GM21381 (cell line): ENCODE measurements at regions not wholly inside any gene's neighbourhood (a gene's known extent, or its start where the extent isn't known, plus 50 kb on each side); places are given as distances from the start of the nearest gene placed in this dataset.

Experiments
- ATAC-seq: cut with Tn5 transposase; IDR thresholded peaks from one replicate; pipeline ENCODE4 v1.9.1; 2021; ENCODE audit warnings: mild to moderate bottlenecking, moderate library complexity; ENCODE audit not compliant: unreplicated experiment

GRCh38 chr15:93298901-93299300 lies 209.9 kb upstream of the RGMA start:
- no peak for ATAC-seq

- no peak for ATAC-seq
These were observed 207.9 kb upstream of the RGMA start for GRCh38 chr15:93296759-93297500.

- no peak for ATAC-seq
These were observed 205.9 kb upstream of the RGMA start for GRCh38 chr15:93294896-93295295.

- no peak for ATAC-seq
These were observed 205.1 kb upstream of the RGMA start for GRCh38 chr15:93294066-93294465.

- no peak for ATAC-seq
These were observed 202.4 kb upstream of the RGMA start for GRCh38 chr15:93291380-93291779.

GRCh38 chr15:93290618-93290946 lies 201.6 kb upstream of the RGMA start:
- no peak for ATAC-seq

- no peak for ATAC-seq
These were observed 201.1 kb upstream of the RGMA start for GRCh38 chr15:93289941-93290617.

- no peak for ATAC-seq
These were observed 199.8 kb upstream of the RGMA start for GRCh38 chr15:93288728-93289294.

- ATAC-seq: no peak
These were observed 197.4 kb upstream of the RGMA start for GRCh38 chr15:93286446-93286845.

- ATAC-seq: no peak
These were observed 194.8 kb upstream of the RGMA start for GRCh38 chr15:93283854-93284253.

- ATAC-seq: no peak
These were observed 193.8 kb upstream of the RGMA start for GRCh38 chr15:93282808-93283207.

- no peak for ATAC-seq
These were observed 189.8 kb upstream of the RGMA start for GRCh38 chr15:93278783-93279182.

- ATAC-seq: no peak
These were observed 189.0 kb upstream of the RGMA start for GRCh38 chr15:93278006-93278405.

- ATAC-seq: no peak
These were observed 185.2 kb upstream of the RGMA start for GRCh38 chr15:93274257-93274656.

- no peak for ATAC-seq
These were observed 182.9 kb upstream of the RGMA start for GRCh38 chr15:93271871-93272270.

GRCh38 chr15:93270937-93271467 lies 182.0 kb upstream of the RGMA start:
- no peak for ATAC-seq

- ATAC-seq: no peak
These were observed 179.1 kb upstream of the RGMA start for GRCh38 chr15:93268066-93268465.

- ATAC-seq: no peak
These were observed 177.3 kb upstream of the RGMA start for GRCh38 chr15:93266291-93266690.

GRCh38 chr15:93265111-93265556 lies 176.1 kb upstream of the RGMA start:
- no peak for ATAC-seq

- no peak for ATAC-seq
These were observed 172.8 kb upstream of the RGMA start for GRCh38 chr15:93261845-93262244.

- ATAC-seq: no peak
These were observed 168.9 kb upstream of the RGMA start for GRCh38 chr15:93257920-93258319.

GRCh38 chr15:93253681-93254080 lies 164.7 kb upstream of the RGMA start:
- no peak for ATAC-seq
